Right atrium auricular region (tissue), 2 donors: ENCODE measurements at regions not wholly inside any gene's neighbourhood (a gene's known extent, or its start where the extent isn't known, plus 50 kb on each side); places are given as distances from the start of the nearest gene placed in this dataset.

Source experiments
- DNase-seq: peaks from one replicate; pipeline ENCODE4 v3.0.0-alpha.2; 2019; ENCODE audit warnings: low spot score
- H3K27ac ChIP-seq, 2 donors: fragments of 200-600 bp; sonication (generic); 1 replicate in 1 of 2; 2 replicates in 1 of 2; pipeline ENCODE4 v1.5.1; 2016 to 2019
- H3K27me3 ChIP-seq, 2 donors: fragments of 200-600 bp; sonication (generic); one replicate each; pipeline versions ENCODE4 v1.5.1 to v1.6.0; 2017 to 2019
- H3K36me3 ChIP-seq: fragments of 200-600 bp; sonication (generic); one replicate; pipeline ENCODE4 v1.5.1; 2016
- H3K4me1 ChIP-seq, 2 donors: fragments of 200-600 bp; sonication (generic); one replicate each; pipeline versions ENCODE4 v1.5.1 to v1.6.0; 2017 to 2019
- H3K4me3 ChIP-seq, 2 donors: fragments of 200-600 bp; sonication (generic); 1 replicate in 1 of 2; 2 replicates in 1 of 2; pipeline ENCODE4 v1.5.1; 2017 to 2019; ENCODE audit warnings: mild to moderate bottlenecking in 1 of 2, moderate library complexity in 1 of 2
- H3K9me3 ChIP-seq, 2 donors: fragments of 200-600 bp; sonication (generic); one replicate each; pipeline ENCODE4 v1.5.1; 2019
- CTCF ChIP-seq, 2 donors: fragments of 200-600 bp; sonication (generic); IDR thresholded peaks; one replicate each; pipeline ENCODE4 v1.5.1; 2019; ENCODE audit warnings: antibody characterized with exemption in 2 of 2

GRCh38 chr2:64328756-64329155, 125.2 kb upstream of the LGALSL start:
- TF ChIP-seq CTCF (IDR thresholded peaks at IDR 0.05): no peak
- no peak for DNase-seq
- Histone ChIP-seq H3K27me3 (no peaks in the 10 kb centered on the region), H3K36me3 (no peaks in the 10 kb centered on the region), H3K4me3 (no peak overlapping the region), H3K27ac (peak overlapping the region; percentile 54 to 73), H3K9me3 (no peaks in the 10 kb centered on the region), H3K4me1 (peaks cover 0 to 27% of the 10 kb centered on the region in 2 donors)

GRCh38 chr2:64329848-64330247, 124.1 kb upstream of the LGALSL start:
- no peak for TF ChIP-seq CTCF (IDR thresholded peaks at IDR 0.05)
- Histone ChIP-seq H3K36me3 (no peaks in the 10 kb centered on the region), H3K27me3 (no peaks in the 10 kb centered on the region), H3K27ac (peak overlapping the region; percentile 73 to 77), H3K4me1 (peaks cover 0 to 27% of the 10 kb centered on the region in 2 donors), H3K9me3 (no peaks in the 10 kb centered on the region), H3K4me3 (no peak overlapping the region)
- peak; percentile 71 for DNase-seq

DNA sequence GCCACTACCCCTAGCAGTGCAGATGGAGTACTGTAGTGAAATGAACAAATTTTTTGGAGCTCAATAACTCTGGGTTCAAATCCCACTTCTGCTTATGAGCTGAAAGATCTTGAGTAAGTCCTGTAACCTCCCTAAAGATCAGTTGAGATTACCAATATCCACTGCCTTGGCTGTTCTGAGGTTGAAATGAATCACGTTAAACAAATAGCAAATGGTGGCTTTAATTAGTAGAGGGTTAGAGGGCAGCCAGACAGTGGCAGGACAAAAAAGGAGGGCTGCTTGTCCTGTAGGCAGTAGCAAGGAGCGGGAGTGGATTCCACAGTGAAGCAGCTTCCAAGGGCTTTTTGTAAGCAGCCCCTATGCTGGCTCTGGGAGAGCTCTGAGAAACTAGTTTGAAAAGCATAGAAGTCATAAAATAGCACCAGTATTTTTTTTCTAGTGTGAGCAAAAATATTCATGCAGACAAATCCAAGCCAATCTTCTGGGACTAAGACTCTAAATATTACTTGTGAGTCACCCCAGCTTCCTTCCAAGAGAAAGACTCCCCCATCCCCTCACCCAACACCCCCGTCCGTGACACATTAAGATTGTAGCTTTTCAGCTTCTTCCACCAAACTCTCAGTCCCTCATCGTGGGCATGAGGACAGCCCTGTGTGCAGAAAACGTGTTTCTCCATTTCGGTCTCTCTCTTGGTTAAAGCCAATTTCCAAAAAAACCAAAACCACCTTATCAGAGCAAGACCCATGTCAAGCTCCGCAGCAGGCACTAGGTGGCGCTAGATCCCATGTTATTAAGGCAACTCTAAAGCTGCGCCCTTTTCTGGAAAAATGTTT, 123.5 kb upstream of the LGALSL start:
- no peaks in the 10 kb centered on the region for H3K9me3 ChIP-seq
- H3K27ac ChIP-seq: peak overlapping the region; percentile 73 to 77
- peak; percentile 91 for DNase-seq
- peaks cover 0 to 27% of the 10 kb centered on the region in 2 donors for H3K4me1 ChIP-seq
- H3K4me3 ChIP-seq: peak overlapping the region in 1 of 2 donors; percentile 20
- TF ChIP-seq CTCF (IDR thresholded peaks at IDR 0.05): peak; percentile 87 to 95
- H3K27me3 ChIP-seq: no peaks in the 10 kb centered on the region
- H3K36me3 ChIP-seq: no peaks in the 10 kb centered on the region

GRCh38 chr2:64331114-64331645, 122.8 kb upstream of the LGALSL start:
- peak; percentile 52 for DNase-seq

More at GRCh38 chr2:64331114-64331645, 122.8 kb upstream of the LGALSL start:
- Histone ChIP-seq H3K9me3 (no peaks in the 10 kb centered on the region), H3K4me1 (peaks cover 0 to 27% of the 10 kb centered on the region in 2 donors), H3K27me3 (no peaks in the 10 kb centered on the region), H3K4me3 (peak overlapping the region in 1 of 2 donors; percentile 20), H3K27ac (peak overlapping the region; percentile 73 to 77), H3K36me3 (no peaks in the 10 kb centered on the region)
- TF ChIP-seq CTCF (IDR thresholded peaks at IDR 0.05): peak in 1 of 2 donors; percentile 23
